ENCODE measurements at regions not wholly inside any gene's neighbourhood (a gene's known extent, or its start where the extent isn't known, plus 50 kb on each side); places are given as distances from the start of the nearest gene placed in this dataset.

DNA sequence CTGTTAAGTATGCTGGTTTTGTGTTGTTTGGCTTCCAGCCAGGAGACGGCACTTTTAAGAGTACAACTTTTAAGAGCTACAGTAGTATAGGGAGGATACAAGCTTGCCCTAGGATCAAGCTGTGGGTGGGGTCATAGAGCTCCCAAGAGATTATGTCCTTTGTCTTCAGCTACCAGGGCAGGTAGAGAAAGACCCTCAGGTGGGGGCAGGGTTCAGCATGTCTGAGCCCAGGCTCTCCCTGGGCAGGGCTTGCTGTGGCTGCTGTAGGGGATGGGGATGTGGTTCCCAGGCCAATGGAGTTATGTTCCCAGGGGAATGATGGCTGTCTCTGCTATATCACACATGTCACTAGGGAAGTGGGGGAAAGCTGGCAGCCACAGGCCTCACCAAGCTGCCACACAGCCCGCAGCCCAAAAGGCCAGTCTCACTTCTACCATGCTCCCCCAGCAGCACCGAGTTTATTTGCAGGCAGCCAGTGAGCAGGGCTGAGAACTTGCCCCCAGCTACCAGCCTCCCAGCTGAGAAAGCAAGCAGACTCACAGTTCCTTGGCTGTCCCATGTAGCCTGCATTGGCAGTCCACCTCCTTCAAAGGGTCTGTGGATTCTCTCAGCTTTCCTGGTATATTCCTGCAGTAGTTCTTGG, 105.7 kb upstream of the ERBB4 start:
- no peaks in the 10 kb centered on the region for H3K9me3 ChIP-seq
- intact Hi-C loops (cut with DNase I), result no loop called here
- H3K27me3 ChIP-seq, result peaks cover 0 to 6% (median 0%) of the 10 kb centered on the region in 4 donors
- H3K36me3 ChIP-seq, result no peaks in the 10 kb centered on the region
- no peak overlapping the region for H3K27ac ChIP-seq (replicated peaks in 1 of 4)
- no peak overlapping the region for H3K4me3 ChIP-seq
- no peak for DNase-seq (ENCODE audit: extremely low spot score)
- 73% methylated on average over 2 of the region's 3 CpGs for WGBS
- no peaks in the 10 kb centered on the region for H3K4me1 ChIP-seq
- TF ChIP-seq EP300 (IDR thresholded peaks at IDR 0.05), result no peak
- TF ChIP-seq POLR2A (IDR thresholded peaks at IDR 0.05; ENCODE audit: low read depth), result no peak
- no peak for TF ChIP-seq POLR2AphosphoS5 (IDR thresholded peaks at IDR 0.05)
- TF ChIP-seq, protein P1, sequence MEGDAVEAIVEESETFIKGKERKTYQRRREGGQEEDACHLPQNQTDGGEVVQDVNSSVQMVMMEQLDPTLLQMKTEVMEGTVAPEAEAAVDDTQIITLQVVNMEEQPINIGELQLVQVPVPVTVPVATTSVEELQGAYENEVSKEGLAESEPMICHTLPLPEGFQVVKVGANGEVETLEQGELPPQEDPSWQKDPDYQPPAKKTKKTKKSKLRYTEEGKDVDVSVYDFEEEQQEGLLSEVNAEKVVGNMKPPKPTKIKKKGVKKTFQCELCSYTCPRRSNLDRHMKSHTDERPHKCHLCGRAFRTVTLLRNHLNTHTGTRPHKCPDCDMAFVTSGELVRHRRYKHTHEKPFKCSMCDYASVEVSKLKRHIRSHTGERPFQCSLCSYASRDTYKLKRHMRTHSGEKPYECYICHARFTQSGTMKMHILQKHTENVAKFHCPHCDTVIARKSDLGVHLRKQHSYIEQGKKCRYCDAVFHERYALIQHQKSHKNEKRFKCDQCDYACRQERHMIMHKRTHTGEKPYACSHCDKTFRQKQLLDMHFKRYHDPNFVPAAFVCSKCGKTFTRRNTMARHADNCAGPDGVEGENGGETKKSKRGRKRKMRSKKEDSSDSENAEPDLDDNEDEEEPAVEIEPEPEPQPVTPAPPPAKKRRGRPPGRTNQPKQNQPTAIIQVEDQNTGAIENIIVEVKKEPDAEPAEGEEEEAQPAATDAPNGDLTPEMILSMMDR (IDR thresholded peaks at IDR 0.05), result no peak

DNA sequence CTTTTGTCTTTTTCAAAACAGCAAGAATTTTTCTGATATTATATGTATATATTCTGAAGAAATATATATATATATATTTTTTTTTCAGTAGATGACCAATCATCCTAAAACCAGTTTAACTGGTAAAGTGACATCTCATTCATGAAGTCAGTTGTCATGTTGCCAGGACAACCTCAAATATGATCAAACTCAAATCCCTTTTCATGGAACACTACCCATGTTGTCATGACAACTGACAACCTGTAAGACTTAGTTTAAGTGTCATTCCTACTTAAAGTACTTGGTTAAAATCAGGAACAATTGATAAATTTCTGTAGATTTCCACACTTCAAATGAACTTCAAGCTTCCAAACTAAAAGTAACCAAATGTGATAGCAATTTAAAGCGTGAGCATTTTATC, 101.8 kb upstream of the ERBB4 start:
- 73% methylated on average over 1 of the region's 1 CpG for WGBS
- DNase-seq (ENCODE audit: extremely low spot score), result no peak
- Histone ChIP-seq H3K36me3 (no peaks in the 10 kb centered on the region), H3K9me3 (no peaks in the 10 kb centered on the region), H3K27ac (replicated peaks in 1 of 4) (no peak overlapping the region), H3K27me3 (peaks cover 0 to 6% (median 0%) of the 10 kb centered on the region in 4 donors), H3K4me1 (no peaks in the 10 kb centered on the region), H3K4me3 (no peak overlapping the region)
- intact Hi-C loops (cut with DNase I), result no loop called here
- TF ChIP-seq, protein P1 (IDR thresholded peaks at IDR 0.05), result no peak
- TF ChIP-seq POLR2AphosphoS5 (IDR thresholded peaks at IDR 0.05) (no peak), POLR2A (IDR thresholded peaks at IDR 0.05; ENCODE audit: low read depth) (no peak), EP300 (IDR thresholded peaks at IDR 0.05) (no peak)

DNA sequence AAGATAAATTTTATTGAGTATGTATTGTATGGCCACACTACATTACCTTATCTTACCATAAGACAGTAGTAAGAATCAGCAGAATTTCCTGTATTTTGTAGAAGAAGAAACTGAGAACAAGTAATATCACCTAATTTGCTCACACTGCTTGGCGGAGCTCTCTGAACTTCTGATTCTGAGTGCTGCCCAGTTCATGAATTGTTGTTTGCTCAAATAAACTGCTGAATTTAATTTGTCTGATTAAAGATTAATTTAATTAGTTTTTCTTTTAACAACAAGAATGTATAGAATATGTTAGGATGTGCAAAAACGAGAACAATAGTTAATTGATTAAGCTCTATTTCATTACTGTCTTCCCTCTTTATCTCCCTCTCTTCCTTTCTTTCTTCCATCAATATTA, 100.1 kb upstream of the ERBB4 start:
- WGBS, result 80% methylated on average over 2 of the region's 2 CpGs
- H3K27me3 ChIP-seq, result no peaks in the 10 kb centered on the region
- H3K4me3 ChIP-seq, result no peak overlapping the region
- no peak for DNase-seq (ENCODE audit: extremely low spot score)
- TF ChIP-seq POLR2AphosphoS5 (IDR thresholded peaks at IDR 0.05), result no peak
- TF ChIP-seq, protein P1 (IDR thresholded peaks at IDR 0.05), result no peak
- no peak for TF ChIP-seq EP300 (IDR thresholded peaks at IDR 0.05)
- TF ChIP-seq POLR2A (IDR thresholded peaks at IDR 0.05; ENCODE audit: low read depth), result no peak
- H3K36me3 ChIP-seq, result no peaks in the 10 kb centered on the region
- intact Hi-C loops (cut with DNase I), result no loop called here
- H3K9me3 ChIP-seq, result no peaks in the 10 kb centered on the region
- no peak overlapping the region for H3K27ac ChIP-seq (replicated peaks in 1 of 4)
- H3K4me1 ChIP-seq, result no peaks in the 10 kb centered on the region

DNA sequence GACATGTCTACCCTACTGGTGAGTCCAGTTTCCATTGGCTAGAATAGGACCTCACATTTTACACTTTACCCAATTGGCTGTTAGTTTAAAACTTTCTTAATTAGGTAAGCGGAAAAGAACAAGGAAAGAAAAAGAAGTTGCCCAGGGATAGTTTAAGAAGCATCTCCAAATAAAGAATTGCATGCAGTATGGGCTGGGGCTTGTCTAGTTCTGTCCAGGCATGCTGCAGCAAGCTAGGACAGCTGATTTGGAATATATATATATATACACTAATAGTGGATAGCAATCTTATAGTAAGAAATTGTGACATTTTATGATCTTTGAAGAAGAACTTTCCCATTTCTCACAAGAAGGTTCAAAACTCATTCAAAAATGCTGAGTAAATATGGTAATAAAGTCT, 90.0 kb upstream of the ERBB4 start:
- no peak for DNase-seq (ENCODE audit: extremely low spot score)
- Histone ChIP-seq H3K27ac (replicated peaks in 1 of 4) (no peak overlapping the region), H3K27me3 (no peaks in the 10 kb centered on the region), H3K4me1 (no peaks in the 10 kb centered on the region), H3K36me3 (no peaks in the 10 kb centered on the region), H3K9me3 (peaks cover 0 to 7% (median 2%) of the 10 kb centered on the region in 4 donors), H3K4me3 (no peak overlapping the region)
- TF ChIP-seq POLR2AphosphoS5 (IDR thresholded peaks at IDR 0.05) (no peak), EP300 (IDR thresholded peaks at IDR 0.05) (no peak), POLR2A (IDR thresholded peaks at IDR 0.05; ENCODE audit: low read depth) (no peak)
- TF ChIP-seq, protein P1 (IDR thresholded peaks at IDR 0.05), result no peak
- 80% methylated on average over 1 of the region's 1 CpG for WGBS
- intact Hi-C loops (cut with DNase I), result no loop called here
